Left lobe of liver (tissue), 2 donors: ENCODE measurements at regions not wholly inside any gene's neighbourhood (a gene's known extent, or its start where the extent isn't known, plus 50 kb on each side); places are given as distances from the start of the nearest gene placed in this dataset.
"Not testable (repeated sequence)": the region's sequence is repeated elsewhere in the genome, so short reads cannot be mapped to it uniquely, and the experiment has no call there.

Experiments
- ATAC-seq: fragments of 200-7000 bp; cut with Tn5 transposase; one replicate; pipeline ENCODE4 v1.9.1; 2020; ENCODE audit warnings: mild to moderate bottlenecking, moderate library complexity
- DNase-seq: peaks from one replicate; pipeline ENCODE4 v3.0.0-alpha.2; 2020; ENCODE audit warnings: low spot score
- donor health status: DM: no; HTN: no; CAD: no; lungs with moderate emphysema.
- donor health status: DM: no; HTN: yes; CAD: no.

DNA sequence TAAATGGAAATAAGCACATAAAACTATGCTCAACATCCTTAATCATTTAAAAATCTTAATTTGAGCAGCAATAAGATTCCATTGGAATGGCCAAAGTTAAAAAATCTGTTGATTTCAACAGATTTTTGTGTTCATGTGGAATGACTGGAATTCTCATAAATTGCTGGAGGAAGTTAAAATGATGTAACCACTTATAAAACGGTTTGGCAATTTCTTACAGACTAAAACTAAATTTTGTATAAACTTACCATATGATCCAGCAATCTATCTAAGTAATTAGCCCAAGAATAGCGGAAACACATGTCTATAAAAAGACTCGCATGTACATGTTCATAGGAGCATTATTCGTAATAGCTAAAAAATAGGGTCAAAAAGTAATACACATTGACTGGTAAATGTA, 1713.6 kb downstream of the SI start:
- DNase-seq, result no peak
- ATAC-seq, result no peak

DNA sequence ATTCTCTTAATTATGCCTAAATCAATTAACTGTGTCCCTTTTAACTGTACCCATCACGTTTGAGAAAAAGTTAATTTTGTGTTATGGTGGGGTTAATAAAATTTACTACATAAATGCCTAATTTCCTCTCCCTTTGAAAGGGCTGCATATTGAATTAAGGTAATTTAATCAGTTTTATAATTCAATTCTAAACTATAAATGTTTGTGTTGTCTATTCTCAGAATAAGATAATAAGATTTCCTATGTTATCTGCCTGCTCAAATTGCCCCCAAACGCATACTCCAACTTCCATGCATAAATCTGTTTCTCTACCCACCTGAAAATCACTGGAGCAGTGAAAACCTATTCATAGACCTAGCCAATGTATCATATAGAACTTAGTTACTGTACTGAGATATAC, 1716.1 kb downstream of the SI start:
- ATAC-seq (no peak), DNase-seq (no peak)

DNA sequence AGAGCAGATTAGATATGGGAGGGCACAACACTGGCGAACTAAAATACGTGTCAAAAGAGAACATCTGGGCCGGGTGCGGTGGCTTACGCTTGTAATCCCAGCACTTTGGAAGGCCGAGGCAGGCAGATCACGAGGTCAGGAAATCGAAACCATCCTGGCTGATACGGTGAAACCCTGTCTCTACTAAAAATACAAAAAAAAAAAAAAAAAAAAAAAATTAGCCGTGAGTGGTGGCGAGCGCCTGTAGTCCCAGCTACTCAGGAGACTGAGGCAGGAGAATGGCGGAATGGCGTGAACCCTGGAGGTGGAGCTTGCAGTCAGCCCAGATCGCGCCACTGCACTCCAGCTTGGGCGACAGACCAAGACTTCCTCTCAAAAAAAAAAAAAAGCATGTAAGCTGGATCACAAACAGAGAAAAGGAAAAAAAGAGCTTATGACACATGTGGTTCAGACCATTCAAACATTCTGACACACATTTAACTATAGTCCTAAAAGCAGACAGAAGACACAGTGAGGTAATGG, 1716.9 kb downstream of the SI start:
- DNase-seq, ATAC-seq: not testable (repeated sequence)

DNA sequence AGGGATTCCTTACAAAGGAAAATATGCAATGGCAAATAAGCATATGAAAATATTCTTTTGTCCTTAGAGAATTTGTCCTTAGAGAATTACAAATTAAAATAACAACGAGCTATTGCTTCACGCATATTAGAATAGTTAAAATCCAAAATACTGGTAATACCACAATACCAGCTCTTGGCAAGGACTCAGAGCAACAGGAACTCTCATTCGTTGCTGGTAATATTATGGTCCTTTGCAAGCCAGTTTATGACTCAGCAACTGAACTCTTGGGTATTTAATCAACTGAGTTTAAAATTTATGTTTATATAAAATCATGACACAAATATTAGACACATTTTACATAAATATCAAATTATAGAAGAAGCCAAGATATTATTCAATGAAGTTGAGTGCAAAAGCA, 1730.4 kb downstream of the SI start:
- DNase-seq, result no peak
- no peak for ATAC-seq

DNA sequence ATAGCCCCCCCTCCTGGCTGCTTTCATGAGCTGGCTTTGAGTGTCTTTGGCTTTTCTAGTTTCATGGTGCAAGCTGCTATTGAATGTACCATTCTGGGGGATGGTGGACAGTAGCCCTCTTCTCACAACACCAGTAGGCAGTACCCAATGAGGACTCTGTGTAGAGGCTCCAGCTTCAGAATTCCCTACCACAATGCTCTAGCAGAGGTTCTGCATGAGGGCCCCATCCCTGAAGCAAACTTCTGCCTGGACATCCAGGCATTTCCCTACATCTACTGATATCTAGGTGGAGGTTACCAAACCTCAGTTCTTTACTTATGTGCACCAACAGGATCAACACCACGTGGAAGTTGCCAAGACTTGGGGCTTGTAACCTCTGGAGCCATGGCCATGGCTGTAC, 1742.9 kb downstream of the SI start:
- DNase-seq (no peak), ATAC-seq (no peak)

DNA sequence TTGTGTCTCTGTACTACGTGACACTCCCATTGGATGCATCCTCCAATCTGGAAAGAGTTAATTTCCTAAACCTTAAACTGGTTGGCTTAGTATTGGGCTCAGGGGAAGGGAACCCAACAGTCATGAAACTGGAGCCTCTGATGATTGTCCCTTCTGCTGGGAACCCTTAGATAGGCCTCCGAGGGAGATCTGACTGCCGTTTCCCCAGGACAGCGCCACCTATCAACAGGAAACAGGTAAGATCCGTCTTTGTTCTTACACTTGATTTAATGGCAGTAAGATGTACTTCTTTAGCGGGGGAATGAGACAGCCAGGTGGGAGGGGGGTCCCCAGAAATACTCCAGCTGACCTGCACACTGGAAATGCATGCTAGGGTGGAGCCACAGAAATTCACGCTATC, 1749.6 kb downstream of the SI start:
- ATAC-seq (no peak), DNase-seq (no peak)

DNA sequence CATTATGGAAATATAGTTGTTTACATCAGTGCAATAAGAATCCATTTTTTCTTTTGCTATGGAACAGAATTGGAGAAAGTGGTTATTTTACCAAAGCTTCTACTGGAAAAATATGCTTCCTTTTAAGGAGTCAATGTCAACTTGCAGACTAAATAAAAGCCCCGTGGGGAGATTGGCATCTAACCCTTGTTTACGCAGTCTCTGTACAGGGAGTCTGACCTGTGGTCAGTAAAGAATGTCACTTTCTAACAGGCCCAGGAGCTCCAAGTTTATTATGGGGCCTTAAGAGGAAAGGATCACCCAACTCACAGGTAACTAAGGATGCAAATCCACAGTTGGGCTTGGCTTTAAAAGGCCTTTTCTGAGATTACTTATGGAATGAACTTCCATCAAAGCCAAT, 1751.2 kb downstream of the SI start:
- DNase-seq (no peak), ATAC-seq (no peak)

DNA sequence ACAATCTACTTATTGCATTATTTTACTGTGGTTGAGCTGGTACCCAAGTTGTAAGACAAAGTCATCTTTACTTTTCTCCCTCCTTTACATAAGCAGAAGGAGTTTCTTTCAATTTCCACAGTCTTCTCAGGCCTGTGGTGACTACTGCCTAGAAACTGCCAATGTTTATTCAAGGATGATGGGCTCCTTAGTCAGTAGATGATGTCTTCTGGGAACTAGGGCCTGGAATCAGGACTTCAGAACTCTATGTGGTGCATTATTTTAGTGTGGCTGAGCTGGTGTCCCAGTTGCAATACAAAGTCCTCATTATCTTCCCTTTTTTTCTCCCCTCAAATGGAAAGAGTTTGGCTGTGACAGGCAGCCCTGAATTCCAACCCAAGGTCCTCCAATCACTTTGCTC, 1762.5 kb downstream of the SI start:
- DNase-seq (no peak), ATAC-seq (no peak)

DNA sequence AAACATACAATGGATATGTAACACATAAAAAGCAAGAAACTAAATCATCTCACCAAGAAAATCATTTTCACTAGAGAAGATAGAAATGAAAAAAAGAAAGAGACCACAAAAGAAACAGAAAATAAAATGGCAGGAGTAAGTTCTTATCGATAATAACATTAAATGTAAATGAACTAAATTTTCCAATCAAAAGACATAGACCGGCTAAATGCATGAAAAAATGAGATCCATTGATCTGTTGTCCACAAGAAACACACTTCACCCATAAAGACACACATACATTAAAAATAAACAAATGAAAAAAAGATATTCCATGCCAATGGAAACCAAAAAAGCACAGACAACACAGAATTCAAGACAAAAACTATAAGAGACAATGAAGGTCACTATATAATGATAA, 1771.9 kb downstream of the SI start:
- no peak for ATAC-seq

DNA sequence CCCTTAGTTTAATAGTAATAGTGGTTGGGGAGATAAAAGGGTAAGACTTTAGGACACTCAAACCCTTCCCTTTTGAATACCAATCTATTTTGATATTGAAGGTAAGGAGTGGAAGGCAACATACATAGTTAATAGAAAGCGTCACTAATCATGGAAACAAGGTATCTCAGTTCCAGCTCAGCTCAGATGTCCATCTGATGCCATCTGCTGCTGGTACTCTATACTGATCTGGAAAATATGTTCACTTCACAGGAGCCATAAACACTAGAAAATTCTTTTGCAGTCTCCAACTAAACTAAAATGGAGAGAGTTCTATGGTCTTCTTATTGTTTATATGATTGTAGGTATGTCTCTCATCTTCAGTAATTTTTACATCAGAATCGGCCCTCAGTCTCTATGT, 1777.1 kb downstream of the OTOL1 start:
- ATAC-seq (no peak), DNase-seq (no peak)

More for the DNA sequence above, 1771.9 kb downstream of the SI start:
- DNase-seq, result no peak

DNA sequence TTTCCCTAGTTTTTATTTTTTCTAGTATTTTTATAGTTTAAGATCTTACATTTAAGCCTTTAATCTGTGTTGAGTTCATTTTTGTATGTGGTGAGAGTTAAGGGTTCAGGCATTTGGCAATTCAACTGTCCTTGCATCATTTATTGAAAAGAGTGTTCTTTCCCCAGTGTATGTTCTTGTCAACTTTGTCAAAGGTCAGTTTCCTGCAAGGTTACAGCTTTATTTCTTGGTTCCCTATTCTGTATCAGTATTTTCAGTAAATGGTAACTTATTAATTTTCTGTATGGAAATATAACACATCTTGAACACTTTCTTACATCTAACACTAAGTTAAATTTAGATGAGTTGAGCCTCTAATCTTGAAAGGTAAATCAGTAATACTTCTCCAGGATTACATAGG, 1770.1 kb downstream of the OTOL1 start:
- ATAC-seq (no peak), DNase-seq (no peak)

DNA sequence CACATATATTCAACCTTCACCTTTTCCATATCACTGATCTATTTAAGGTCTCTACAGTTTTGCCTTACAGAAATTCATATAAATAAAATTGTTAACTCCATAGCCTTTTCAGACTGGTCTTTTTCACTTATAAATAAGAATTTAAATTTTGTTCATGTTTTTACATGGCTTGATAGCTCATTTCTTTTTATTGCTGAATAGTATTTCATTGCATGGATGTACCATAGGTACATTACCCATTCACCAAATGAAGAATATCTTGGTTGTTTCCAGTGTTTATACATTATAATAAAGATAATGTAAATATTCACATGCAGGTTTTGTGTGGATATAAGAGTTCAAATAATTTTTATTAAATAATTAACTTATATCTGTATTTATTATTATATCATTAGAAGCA, 1765.0 kb downstream of the OTOL1 start:
- ATAC-seq (no peak), DNase-seq (no peak)

DNA sequence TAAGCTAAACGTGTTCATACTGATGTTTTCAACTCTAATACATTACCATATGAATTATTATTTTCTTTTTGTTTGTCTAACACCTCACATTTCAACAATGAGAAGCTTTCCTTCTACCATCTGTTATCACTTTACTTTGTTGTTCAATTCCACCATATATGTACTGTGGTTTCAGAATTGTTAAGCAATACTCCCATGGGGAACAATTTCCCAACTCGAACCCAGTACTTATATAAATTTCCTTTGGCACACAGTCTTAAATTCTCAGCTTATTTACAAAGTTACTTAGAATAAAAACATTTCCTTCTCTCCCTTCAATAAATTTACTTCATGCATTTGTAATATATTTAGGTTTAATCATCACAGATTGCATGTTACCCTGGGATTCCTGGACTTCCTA, 1764.4 kb downstream of the OTOL1 start:
- no peak for DNase-seq
- ATAC-seq, result no peak

DNA sequence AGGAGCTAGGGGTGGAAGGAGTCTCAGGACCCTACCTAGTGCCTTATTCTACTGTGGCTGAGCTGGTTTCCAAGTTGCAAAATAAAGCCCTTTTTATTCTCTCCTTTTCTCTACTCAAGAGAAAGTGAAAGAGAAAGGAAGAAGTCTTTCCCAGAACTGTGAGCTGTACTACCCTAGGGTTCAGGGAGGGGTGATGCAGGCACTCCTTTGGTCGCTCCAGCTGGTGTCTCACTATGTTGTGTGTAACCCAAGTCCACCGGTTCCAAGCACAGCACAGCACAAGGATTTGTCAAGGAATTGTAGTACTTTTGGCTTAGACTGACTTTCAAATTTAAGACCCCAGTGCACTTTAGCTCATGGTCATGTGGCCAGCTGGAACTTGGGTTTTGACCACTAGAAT, 1721.7 kb downstream of the OTOL1 start:
- no peak for ATAC-seq
- no peak for DNase-seq

DNA sequence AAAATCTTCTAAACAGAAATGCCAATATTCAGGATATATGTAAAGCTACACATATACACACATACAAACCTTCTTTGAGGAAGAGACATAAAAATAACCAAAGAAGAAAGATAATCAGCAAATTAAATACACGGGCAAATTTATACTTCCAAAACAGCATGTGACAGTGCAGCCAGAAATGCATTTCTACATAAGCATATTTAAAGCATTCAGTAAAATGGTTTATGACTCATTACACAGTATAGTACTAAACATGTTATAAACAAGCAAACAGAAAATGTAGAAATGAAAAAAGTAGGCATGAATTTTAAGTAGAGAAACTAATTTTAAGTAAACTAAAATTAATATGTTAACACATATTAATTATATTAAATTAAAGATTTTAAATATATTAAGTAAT, 1717.2 kb downstream of the OTOL1 start:
- no peak for DNase-seq

DNA sequence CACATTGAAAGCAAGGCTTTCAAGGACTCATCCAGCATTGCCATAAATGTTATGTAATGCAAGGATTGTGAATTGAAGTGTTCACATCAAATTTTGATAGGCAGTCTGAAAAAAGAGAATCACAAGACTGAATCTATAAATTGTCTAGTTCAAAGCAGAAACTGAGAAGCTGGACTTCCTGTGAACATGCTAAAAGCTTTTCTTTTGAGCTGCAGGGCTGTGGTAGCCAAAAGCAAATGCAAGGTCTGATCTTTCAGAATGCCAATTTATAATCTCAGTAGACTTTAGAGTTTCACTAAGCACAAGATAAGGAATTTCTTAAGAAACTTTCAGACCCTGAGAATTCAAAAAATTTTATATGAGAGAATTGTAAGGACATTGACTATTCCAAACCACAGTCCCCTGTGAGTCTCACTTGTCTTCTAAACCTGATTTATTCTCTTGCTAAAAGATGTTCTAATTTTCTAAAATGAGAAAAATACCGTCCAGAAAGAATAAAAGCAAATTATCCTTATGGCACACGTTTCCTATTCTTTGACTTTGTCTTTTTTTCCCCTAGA, 1700.3 kb downstream of the OTOL1 start:
- ATAC-seq (no peak), DNase-seq (no peak)

More for the DNA sequence above, 1717.2 kb downstream of the OTOL1 start:
- ATAC-seq, result no peak

DNA sequence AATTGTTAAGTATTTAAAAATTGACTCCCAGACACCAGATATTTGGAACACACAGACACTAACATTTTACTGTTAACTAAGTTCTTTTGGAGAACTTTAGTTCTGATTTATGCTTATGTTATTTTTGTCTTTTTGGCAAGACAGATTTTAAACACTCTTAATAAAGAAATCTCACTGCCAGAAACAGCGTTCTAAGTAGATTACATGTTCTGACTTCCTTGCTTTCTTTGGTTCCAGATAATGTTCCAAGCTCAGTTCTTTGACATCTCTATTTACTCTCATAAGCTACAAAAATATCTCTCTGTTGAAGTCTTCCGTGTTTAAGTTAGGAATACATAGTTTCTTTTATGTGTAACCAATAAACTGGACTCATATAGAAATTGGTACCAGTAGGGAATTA, 1699.6 kb downstream of the OTOL1 start:
- DNase-seq (no peak), ATAC-seq (no peak)

DNA sequence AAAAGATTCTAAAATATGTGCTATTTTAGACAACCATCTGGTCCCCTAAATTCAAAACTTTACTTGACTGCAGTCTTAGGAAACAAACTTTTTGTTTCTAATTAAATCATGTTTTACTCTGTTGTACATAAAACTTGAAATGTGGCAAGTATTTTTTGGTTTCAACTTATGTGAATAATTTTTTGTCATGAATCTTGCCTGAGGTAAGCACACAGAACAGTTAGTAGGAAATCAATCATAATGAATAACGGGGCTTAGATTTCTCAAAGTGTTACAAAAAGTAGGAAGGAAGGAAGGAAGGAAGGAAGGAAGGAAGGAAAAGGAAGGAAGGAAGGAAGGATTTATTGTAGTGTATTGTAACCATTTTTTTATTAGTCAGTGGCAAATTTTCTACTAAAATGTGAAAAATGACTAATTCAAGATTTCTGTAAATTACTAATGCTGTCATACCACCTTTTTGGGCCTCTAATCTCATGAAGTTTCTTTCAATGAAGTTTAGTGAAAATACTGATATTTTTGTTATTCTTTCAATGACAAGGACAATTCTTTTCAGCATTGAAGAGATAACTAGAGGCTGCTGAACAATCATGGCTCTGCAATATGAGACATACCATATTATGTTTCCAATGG, 1689.2 kb downstream of the OTOL1 start:
- DNase-seq, result no peak
- ATAC-seq, result no peak

DNA sequence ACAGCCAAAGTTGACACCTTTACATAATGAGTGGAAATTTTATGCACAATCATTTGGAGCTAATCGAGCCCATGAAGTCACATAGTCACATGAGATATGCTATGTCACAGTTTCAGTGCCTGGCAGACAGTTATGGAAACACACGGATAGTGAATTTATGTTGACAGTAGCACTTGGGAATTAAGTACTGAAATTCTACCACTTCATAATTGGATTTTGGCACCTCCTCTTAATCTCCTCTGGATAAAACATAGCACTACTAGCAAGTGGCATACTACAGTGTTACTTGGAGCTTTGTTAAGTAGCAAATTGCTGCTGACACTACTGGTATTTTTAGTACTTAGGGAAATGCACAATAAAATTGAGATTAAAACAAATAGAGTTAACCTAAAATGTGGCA, 1679.4 kb downstream of the OTOL1 start:
- no peak for DNase-seq
- ATAC-seq, result no peak

DNA sequence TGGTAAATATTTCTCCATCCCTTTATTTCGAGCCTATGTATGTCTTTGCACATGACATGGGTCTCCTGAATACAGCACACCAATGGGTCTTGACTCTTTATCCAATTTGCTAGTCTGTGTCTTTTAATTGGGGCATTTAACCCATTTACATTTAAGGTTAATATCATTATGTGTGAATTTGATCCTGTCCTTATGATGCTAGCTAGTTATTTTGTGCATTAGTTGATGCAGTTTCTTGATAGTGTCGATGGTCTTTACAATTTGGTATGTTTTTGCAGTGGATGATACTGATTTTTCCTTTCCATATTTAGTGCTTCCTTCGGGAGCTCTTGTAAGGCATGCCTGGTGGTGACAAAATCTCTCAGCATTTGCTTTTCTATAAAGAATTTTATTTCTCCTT, 1675.9 kb downstream of the OTOL1 start:
- ATAC-seq, DNase-seq: not testable (repeated sequence)

DNA sequence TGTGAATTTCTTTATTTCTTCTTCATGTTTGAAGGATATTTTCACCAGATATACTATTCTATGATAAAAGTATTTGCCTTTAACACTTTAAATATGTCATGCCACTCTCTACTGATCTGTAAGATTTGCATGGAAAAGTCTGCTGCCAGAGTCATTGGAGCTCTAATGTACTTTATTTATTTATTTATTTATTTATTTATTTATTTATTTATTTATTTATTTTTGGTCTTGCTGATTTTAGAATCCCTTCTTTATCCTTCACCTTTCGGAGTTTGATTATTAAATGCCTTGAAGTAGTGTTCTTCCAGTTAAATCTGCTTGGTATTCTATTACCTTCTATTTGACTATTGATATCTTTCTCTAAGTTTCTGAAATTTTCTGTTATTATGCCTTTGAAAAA, 1669.6 kb downstream of the OTOL1 start:
- no peak for DNase-seq
- no peak for ATAC-seq

DNA sequence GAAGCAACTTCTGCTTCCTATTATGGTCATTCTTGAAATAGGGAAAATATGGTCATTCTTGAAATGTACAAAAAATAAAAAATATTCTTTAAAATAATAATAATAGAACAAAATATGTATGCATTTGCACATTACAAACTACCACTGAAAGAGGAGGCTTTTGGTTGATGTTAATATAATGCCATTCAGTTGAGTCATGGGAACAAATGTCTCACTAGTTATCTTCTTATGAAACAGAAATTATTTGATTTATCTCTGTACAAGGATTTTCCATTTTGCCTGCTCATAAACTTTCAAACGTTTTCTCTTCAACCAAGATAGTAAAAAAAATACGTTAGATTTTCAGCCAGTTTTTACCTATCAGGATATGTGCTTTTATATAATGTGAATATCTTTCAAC, 1662.7 kb downstream of the OTOL1 start:
- DNase-seq (no peak), ATAC-seq (no peak)

DNA sequence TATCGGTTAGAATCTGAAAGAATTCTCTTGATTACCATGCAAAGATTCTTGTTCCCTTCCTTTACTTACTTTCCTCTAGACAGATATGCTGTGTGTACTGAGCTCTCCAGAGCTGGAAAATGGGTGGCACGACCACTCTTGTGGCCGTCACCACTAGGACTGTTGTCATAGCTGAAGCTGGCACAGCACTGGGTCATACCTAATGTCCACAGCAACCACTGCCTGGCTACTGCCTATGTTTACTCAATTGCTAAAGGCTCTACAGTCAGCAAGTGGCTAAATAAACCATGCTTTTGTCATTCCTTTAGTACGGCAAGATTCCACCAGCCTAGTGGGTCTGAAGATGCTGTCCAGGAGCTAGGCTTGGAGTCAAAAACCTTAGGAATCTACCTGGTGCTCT, 1643.0 kb downstream of the OTOL1 start:
- DNase-seq, result no peak
- ATAC-seq, result no peak
